Pancreas (tissue), 10 donors: ENCODE measurements at regions not wholly inside any gene's neighbourhood (a gene's known extent, or its start where the extent isn't known, plus 50 kb on each side); places are given as distances from the start of the nearest gene placed in this dataset.

Experiments
- ATAC-seq, 4 donors: fragments of 200-7000 bp; cut with Tn5 transposase; one replicate each; pipeline versions ENCODE4 v1.8.0 to v1.9.1; 2020; ENCODE audit warnings: mild to moderate bottlenecking in 4 of 4, moderate library complexity in 4 of 4
- DNase-seq, 6 donors: peaks; one replicate each; pipeline ENCODE4 v3.0.0-alpha.2; 2020
- FAIRE-seq: peaks from 2 replicates; lab custom pipeline; 2012; peaks lifted over from hg19 to GRCh38; lab: Jason Lieb, UNC
- H3K27ac ChIP-seq, 4 donors: fragments of 200-600 bp; sonication (generic); 1 replicate in 3 of 4; 2 replicates in 1 of 4; pipeline versions ENCODE4 v1.5.0 to v1.8.0; 2020
- H3K27me3 ChIP-seq, 4 donors: fragments of 200-600 bp; one replicate each; pipeline ENCODE4 v1.8.0; 2021
- H3K36me3 ChIP-seq, 3 donors: fragments of 200-600 bp; sonication (generic) in 1 of 3; one replicate each; pipeline versions ENCODE4 v1.5.0 to v1.8.0; 2020 to 2021
- H3K4me1 ChIP-seq, 3 donors: fragments of 200-600 bp; one replicate each; pipeline ENCODE4 v1.8.0; 2021
- H3K4me3 ChIP-seq, 4 donors: fragments of 200-600 bp; sonication (generic) in 2 of 4; one replicate each; pipeline versions ENCODE4 v1.5.0 to v1.8.0; 2020 to 2021
- H3K9me3 ChIP-seq, 4 donors: fragments of 200-600 bp; one replicate each; pipeline ENCODE4 v1.8.0; 2021
- WGBS, 2 donors: extraction: QIAGEN DNeasy Blood & Tissue Kit; methylation state at CpG; one replicate each; pipeline ENCODE4 v1.1.7; 2013; 5-methylcytosine and 5-hydroxymethylcytosine counted together
- intact Hi-C, 3 donors: fragments of 100-400 bp; cut with DNase I; formaldehyde crosslinking; loops; one replicate each; pipeline versions ENCODE4 v1.11.1 to v1.14.2; 2022
- TF ChIP-seq, protein P1 (sequence below), 4 donors: fragments of 200-600 bp; sonication (generic) in 3 of 4; IDR thresholded peaks; one replicate each; pipeline versions ENCODE4 v1.5.0 to v1.8.0; 2021; ENCODE audit warnings: antibody characterized with exemption in 4 of 4
- donor health status: healthy with polysubstance abuse.
- donor health status: DM: no; HTN: no; CAD: no; lungs with moderate emphysema.
- donor health status: DM: no; HTN: no; CAD: no.
- donor health status: control.
- donor health status: control.
- donor health status: Bipolar disorder and iron deficiency.
- donor health status: DM: yes; HTN: yes; CAD: no.
- donor health status: DM: no; HTN: no; CAD: no.
- donor health status: DM: no; HTN: no; CAD: no.
- donor health status: DM: yes; HTN: yes; CAD: no.

DNA sequence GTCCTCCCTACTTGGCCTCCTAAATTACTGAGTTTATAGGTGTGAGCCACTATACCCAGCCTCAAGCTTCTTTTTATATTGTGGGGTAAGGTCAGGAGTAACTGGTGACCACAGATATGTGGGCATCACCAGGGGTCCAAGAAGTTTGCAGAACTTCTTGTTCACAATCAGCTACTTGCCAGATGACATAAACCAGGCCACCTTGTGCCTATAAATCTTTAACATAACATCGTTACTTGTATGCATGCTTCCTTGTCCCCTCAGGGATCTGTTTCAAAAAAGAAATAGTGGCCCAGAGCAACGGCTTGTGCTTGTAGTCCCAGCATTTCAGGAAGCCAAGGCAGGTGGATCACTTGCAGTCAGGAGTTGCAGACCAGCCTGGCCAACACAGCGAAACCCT, 115.1 kb upstream of the FAM174B start:
- no peak overlapping the region for H3K27ac ChIP-seq
- TF ChIP-seq, protein P1, sequence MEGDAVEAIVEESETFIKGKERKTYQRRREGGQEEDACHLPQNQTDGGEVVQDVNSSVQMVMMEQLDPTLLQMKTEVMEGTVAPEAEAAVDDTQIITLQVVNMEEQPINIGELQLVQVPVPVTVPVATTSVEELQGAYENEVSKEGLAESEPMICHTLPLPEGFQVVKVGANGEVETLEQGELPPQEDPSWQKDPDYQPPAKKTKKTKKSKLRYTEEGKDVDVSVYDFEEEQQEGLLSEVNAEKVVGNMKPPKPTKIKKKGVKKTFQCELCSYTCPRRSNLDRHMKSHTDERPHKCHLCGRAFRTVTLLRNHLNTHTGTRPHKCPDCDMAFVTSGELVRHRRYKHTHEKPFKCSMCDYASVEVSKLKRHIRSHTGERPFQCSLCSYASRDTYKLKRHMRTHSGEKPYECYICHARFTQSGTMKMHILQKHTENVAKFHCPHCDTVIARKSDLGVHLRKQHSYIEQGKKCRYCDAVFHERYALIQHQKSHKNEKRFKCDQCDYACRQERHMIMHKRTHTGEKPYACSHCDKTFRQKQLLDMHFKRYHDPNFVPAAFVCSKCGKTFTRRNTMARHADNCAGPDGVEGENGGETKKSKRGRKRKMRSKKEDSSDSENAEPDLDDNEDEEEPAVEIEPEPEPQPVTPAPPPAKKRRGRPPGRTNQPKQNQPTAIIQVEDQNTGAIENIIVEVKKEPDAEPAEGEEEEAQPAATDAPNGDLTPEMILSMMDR (IDR thresholded peaks at IDR 0.05), result no peak
- no peaks in the 10 kb centered on the region for H3K27me3 ChIP-seq
- no peak for FAIRE-seq
- H3K4me1 ChIP-seq, result no peaks in the 10 kb centered on the region
- H3K4me3 ChIP-seq, result no peak overlapping the region
- ATAC-seq, result no peak
- intact Hi-C loops, result no loop called here
- no peak for DNase-seq
- H3K9me3 ChIP-seq, result no peaks in the 10 kb centered on the region
- H3K36me3 ChIP-seq, result no peaks in the 10 kb centered on the region
- WGBS, 2 donors, result 81 to 90% methylated on average over 3 of the region's 3 CpGs

DNA sequence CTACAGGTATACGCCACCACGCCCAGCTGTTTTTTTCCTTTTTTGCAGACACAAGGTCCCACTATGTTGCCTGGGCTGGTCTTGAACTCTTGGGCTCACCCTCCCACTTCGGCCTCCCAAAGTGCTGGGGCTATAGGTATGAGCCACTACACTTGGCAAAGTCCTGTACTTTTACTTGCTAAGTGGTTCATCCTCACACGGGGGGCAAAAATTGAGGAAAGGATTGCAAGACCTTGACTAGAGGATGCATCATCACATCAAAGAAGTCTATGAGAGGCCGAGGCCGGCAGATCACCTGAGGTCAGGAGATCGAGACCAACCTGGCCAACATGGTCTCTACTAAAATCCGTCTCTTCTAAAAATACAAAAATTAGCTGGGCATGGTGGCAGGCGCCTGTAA, 116.5 kb upstream of the FAM174B start:
- Histone ChIP-seq H3K36me3 (no peaks in the 10 kb centered on the region), H3K4me3 (no peak overlapping the region), H3K4me1 (no peaks in the 10 kb centered on the region), H3K9me3 (no peaks in the 10 kb centered on the region), H3K27me3 (no peaks in the 10 kb centered on the region), H3K27ac (no peak overlapping the region)
- ATAC-seq (no peak), FAIRE-seq (no peak), DNase-seq (no peak)
- TF ChIP-seq, protein P1 (IDR thresholded peaks at IDR 0.05), result no peak
- intact Hi-C loops, result no loop called here
- WGBS, 2 donors, result 94% methylated on average over 9 of the region's 9 CpGs

DNA sequence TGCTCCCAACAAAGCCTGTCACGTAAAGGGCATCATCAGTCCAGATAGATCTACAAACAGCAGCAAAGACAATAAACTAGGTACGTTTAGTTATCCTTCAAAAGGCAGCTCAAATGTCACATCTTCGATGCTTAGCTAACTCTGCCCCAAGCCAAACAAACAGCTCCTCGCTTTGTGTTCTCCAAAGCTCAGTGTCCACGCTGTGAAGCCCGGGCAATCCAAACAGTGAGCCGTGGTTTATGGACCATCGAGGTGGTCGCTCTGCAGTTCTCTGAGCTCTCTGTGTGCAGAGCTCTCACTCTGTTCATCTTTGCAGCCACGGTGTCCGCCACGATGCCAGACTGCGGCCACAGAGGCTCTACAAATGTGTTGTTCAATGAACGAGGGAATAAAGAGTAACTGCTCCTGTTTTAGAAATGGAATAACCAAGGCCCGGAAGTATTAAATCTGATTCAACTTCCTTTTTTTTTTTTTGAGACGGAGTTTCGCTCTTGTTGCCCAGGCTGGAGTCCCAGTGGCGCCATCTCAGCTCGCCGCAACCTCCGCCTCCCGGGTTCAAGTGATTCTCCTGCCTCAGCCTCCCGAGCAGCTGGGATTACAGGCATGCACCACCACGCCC, 117.2 kb upstream of the FAM174B start:
- no peak overlapping the region for H3K4me3 ChIP-seq
- no peaks in the 10 kb centered on the region for H3K36me3 ChIP-seq
- ATAC-seq (no peak), FAIRE-seq (no peak), DNase-seq (no peak)
- H3K27ac ChIP-seq, result no peak overlapping the region
- WGBS, 2 donors, result 93 to 96% methylated on average over 24 of the region's 24 CpGs
- TF ChIP-seq, protein P1 (IDR thresholded peaks at IDR 0.05), result no peak
- H3K27me3 ChIP-seq, result no peaks in the 10 kb centered on the region
- no peaks in the 10 kb centered on the region for H3K9me3 ChIP-seq
- intact Hi-C loops, result no loop called here
- H3K4me1 ChIP-seq, result no peaks in the 10 kb centered on the region

DNA sequence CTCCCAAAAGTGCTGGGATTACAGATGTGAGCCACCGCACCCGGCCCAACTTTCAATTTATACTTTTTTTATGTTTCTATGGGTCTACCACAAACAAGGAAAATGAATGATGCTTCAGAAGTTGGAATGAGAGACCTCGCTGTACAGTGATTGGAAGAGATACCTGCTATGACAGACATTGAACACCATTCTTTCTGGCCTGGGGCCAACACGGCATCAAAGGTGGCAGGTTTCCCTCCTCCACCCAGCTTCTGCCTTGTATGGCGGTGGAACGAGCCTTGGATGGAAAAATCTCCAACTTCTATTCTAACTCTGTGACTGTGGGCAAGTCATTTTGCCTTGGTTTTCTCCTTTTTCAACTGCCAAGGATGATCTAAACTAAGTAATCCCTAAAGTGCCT, 117.8 kb upstream of the FAM174B start:
- Histone ChIP-seq H3K27me3 (no peaks in the 10 kb centered on the region), H3K4me3 (no peak overlapping the region), H3K4me1 (no peaks in the 10 kb centered on the region), H3K36me3 (no peaks in the 10 kb centered on the region), H3K27ac (no peak overlapping the region), H3K9me3 (no peaks in the 10 kb centered on the region)
- FAIRE-seq (no peak), ATAC-seq (no peak), DNase-seq (no peak)
- 89 to 93% methylated on average over 6 of the region's 6 CpGs for WGBS, 2 donors
- intact Hi-C loops, result no loop called here
- TF ChIP-seq, protein P1 (IDR thresholded peaks at IDR 0.05), result no peak

DNA sequence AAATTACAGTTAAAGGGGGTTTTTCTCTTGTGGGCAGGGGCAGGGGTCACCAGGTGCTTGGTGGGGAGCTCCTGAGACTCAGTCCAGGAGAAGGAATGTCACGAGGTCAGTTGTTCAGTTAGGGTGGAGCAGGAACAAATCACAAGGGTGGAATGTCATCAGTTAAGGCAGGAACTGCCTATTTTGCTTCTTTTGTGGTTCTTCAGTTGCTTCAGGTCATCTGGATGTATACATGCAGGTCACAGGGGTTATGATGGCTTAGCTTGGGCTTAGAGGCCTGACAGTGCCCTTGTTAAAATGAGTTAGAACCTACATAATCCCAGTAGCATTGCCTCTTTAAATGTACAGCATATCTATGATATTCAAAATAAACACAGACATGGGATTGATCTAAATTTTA, 120.2 kb upstream of the CHD2 start:
- DNase-seq (no peak), FAIRE-seq (no peak), ATAC-seq (no peak)
- intact Hi-C loops, result no loop called here
- 82 to 93% methylated on average over 1 of the region's 1 CpG for WGBS, 2 donors
- TF ChIP-seq, protein P1 (IDR thresholded peaks at IDR 0.05), result no peak
- Histone ChIP-seq H3K4me3 (no peak overlapping the region), H3K9me3 (no peaks in the 10 kb centered on the region), H3K36me3 (no peaks in the 10 kb centered on the region), H3K27ac (no peak overlapping the region), H3K27me3 (no peaks in the 10 kb centered on the region), H3K4me1 (no peaks in the 10 kb centered on the region)
